HCT116 (cell line): ENCODE measurements at regions not wholly inside any gene's neighbourhood (a gene's known extent, or its start where the extent isn't known, plus 50 kb on each side); places are given as distances from the start of the nearest gene placed in this dataset.

Experiments used
- ATAC-seq: fragments of 200-7000 bp; cut with Tn5 transposase; 2 replicates; pipeline ENCODE4 v1.9.1; 2020; ENCODE audit warnings: mild to moderate bottlenecking, moderate library complexity
- BruUV-seq: library from RNA; stranded (reverse); fragments of 400-500 nt; replicated peaks from 2 replicates; lab custom pipeline; 2021; lab: Mats Ljungman, UMichigan
- CTCF ChIA-PET: fragments of 300-600 bp; sonication (Branson Sonifier 250); formaldehyde crosslinking; loops from one replicate; lab custom pipeline; 2021; ENCODE audit warnings: antibody characterized with exemption; lab: Charles Lee
- POLR2A ChIA-PET: fragments of 300-600, 350-600 bp; sonication (Branson Sonifier 250); formaldehyde crosslinking; loops from one replicate; lab custom pipeline; 2021; ENCODE audit warnings: antibody characterized with exemption; lab: Charles Lee
- RAD21 ChIA-PET, 2 experiments: fragments of 300-600 bp; sonication (Branson Sonifier 250); formaldehyde crosslinking; loops; one replicate each; lab custom pipeline; 2023; ENCODE audit warnings: low total read pairs in 2 of 2; ENCODE audit not compliant: uncharacterized antibody in 2 of 2, unreplicated experiment in 2 of 2, low non-redundant PET in 1 of 2; lab: Charles Lee
- DNase-seq: peaks from one replicate; pipeline ENCODE4 v3.0.0-alpha.2; 2010; ENCODE audit warnings: low read depth, low spot score
- H2AFZ ChIP-seq: fragments of 200-600 bp; shearing (Covaris generic), sonication (generic); 2 replicates; pipeline ENCODE4 v1.6.1; 2017; ENCODE audit warnings: low read depth, mixed run types, mixed read lengths, antibody characterized with exemption, low read length; ENCODE audit not compliant: poor library complexity, severe bottlenecking
- H3K27ac ChIP-seq: 2 replicates; pipeline ENCODE4 v1.5.1; 2012; ENCODE audit warnings: low read depth, low read length
- H3K27me3 ChIP-seq: fragments of 200-600 bp; sonication (generic); 2 replicates; pipeline ENCODE4 v1.6.1; 2016; ENCODE audit warnings: mixed run types, low read length, mixed read lengths; ENCODE audit not compliant: insufficient read depth
- H3K36me3 ChIP-seq, 2 experiments: fragments of 200-500 bp in 1 of 2; fragments of 200-600 bp in 1 of 2; sonication (Bioruptor generic) in 1 of 2; sonication (generic) in 1 of 2; 2 replicates each; pipeline versions ENCODE4 v1.5.1 to v1.6.1; 2014 to 2016; ENCODE audit warnings: low read length in 2 of 2, inconsistent platforms in 1 of 2, mixed read lengths in 1 of 2, mixed run types in 1 of 2; ENCODE audit not compliant: insufficient read depth in 2 of 2, control insufficient read depth in 1 of 2
- H3K4me1 ChIP-seq, 2 experiments: fragments of 200-600 bp in 1 of 2; sonication (generic) in 1 of 2; 2 replicates each; pipeline versions ENCODE4 v1.5.1 to v1.6.1; 2012 to 2017; ENCODE audit warnings: low read length in 2 of 2, inconsistent platforms in 1 of 2, mild to moderate bottlenecking in 1 of 2, mixed read lengths in 1 of 2, mixed run types in 1 of 2, moderate library complexity in 1 of 2; ENCODE audit not compliant: insufficient read depth in 2 of 2, control insufficient read depth in 1 of 2
- H3K4me2 ChIP-seq: fragments of 200-600 bp; sonication (generic); 2 replicates; pipeline ENCODE4 v1.6.1; 2017; ENCODE audit warnings: mixed run types, low read length, mixed read lengths
- H3K4me3 ChIP-seq, 2 experiments: fragments of 200-600 bp in 1 of 2; sonication (generic) in 1 of 2; replicated peaks in 1 of 2; 2 replicates each; pipeline ENCODE4 v1.5.1; 2011 to 2016; ENCODE audit warnings: low read length in 2 of 2, control low read depth in 1 of 2, low read depth in 1 of 2, mild to moderate bottlenecking in 1 of 2, mixed read lengths in 1 of 2, mixed run types in 1 of 2
- H3K79me2 ChIP-seq: fragments of 200-600 bp; sonication (generic); 2 replicates; pipeline ENCODE4 v1.6.1; 2017; ENCODE audit warnings: mild to moderate bottlenecking, mixed run types, low read length, moderate library complexity, mixed read lengths; ENCODE audit not compliant: insufficient read depth
- H3K9ac ChIP-seq: fragments of 200-600 bp; sonication (generic); 2 replicates; pipeline ENCODE4 v1.6.1; 2016; ENCODE audit warnings: low read length, mixed read lengths
- H3K9me2 ChIP-seq: fragments of 200-600 bp; sonication (generic), shearing (Covaris generic); 2 replicates; pipeline ENCODE4 v1.6.1; 2017; ENCODE audit warnings: mixed run types, mild to moderate bottlenecking, moderate library complexity; ENCODE audit not compliant: insufficient read depth
- H3K9me3 ChIP-seq, 2 experiments: fragments of 200-500 bp in 1 of 2; fragments of 200-600 bp in 1 of 2; sonication (Bioruptor generic) in 1 of 2; sonication (generic) in 1 of 2; 2 replicates each; pipeline ENCODE4 v1.6.1; 2014 to 2017; ENCODE audit warnings: low read length in 2 of 2, mixed read lengths in 2 of 2, inconsistent platforms in 1 of 2, low read depth in 1 of 2, mild to moderate bottlenecking in 1 of 2, mixed run types in 1 of 2, moderate library complexity in 1 of 2; ENCODE audit not compliant: control insufficient read depth in 1 of 2, insufficient read depth in 1 of 2
- H4K20me1 ChIP-seq: fragments of 200-600 bp; sonication (generic), shearing (Covaris generic); 2 replicates; pipeline ENCODE4 v1.6.1; 2017; ENCODE audit warnings: mixed run types, mild to moderate bottlenecking, moderate library complexity; ENCODE audit not compliant: insufficient read depth
- CEBPB ChIP-seq: IDR thresholded peaks from 2 replicates; pipeline ENCODE4 v1.6.1; 2012; ENCODE audit warnings: low read depth
- EZH2 ChIP-seq: fragments of 200-600 bp; sonication (generic); IDR thresholded peaks from 2 replicates; pipeline ENCODE4 v1.6.1; 2017; ENCODE audit warnings: antibody characterized with exemption, mixed run types
- FOSL1 ChIP-seq: IDR thresholded peaks from 2 replicates; pipeline ENCODE4 v1.6.1; 2012; ENCODE audit warnings: low read depth
- POLR2A ChIP-seq: IDR thresholded peaks from 2 replicates; pipeline ENCODE4 v1.7.0; 2011; ENCODE audit warnings: borderline replicate concordance; ENCODE audit not compliant: insufficient read depth, insufficient read length; ENCODE audit errors: extremely low read depth
- POLR2AphosphoS5 ChIP-seq: IDR thresholded peaks from 2 replicates; pipeline ENCODE4 v1.6.1; 2011; ENCODE audit warnings: mild to moderate bottlenecking, low read depth, low read length, moderate library complexity
- RAD21 ChIP-seq: IDR thresholded peaks from 2 replicates; pipeline ENCODE4 v1.6.1; 2012; ENCODE audit warnings: low read depth, mild to moderate bottlenecking
- SIN3A ChIP-seq: IDR thresholded peaks from 2 replicates; pipeline ENCODE4 v1.6.1; 2012; ENCODE audit warnings: low read depth
- ZFX ChIP-seq: fragments of 450-650 bp; IDR thresholded peaks from 2 replicates; pipeline ENCODE4 v1.6.1; 2017
- intact Hi-C: fragments of 100-400 bp; cut with micrococcal nuclease; formaldehyde crosslinking; loops from 2 replicates; pipeline ENCODE4 v1.10.0; 2022
- TF ChIP-seq, protein P1 (sequence below): IDR thresholded peaks from 2 replicates; pipeline ENCODE4 v1.6.1; 2011; ENCODE audit warnings: mild to moderate bottlenecking, low read length, moderate library complexity; ENCODE audit not compliant: insufficient replicate concordance; ENCODE audit errors: extremely low read depth

DNA sequence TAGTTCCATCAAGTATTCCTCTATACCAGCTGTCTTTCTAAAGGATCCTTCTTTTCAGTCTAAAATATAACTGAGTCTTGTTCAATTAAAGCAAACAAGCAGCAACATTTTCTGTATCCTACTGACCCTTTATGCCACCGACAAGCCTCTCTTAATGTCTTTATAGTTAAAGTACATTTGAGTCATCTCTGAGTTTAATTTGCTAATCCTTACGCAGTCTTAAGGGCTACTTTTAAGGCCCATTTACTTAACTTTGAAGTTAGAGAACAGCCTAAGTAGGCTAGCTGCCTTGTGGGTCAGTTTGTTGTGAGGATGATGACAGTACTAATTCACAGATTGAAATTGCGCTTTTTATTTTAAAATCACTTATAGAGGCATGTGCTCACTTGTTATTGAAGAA lies 265.5 kb upstream of the FERD3L start:
- Histone ChIP-seq H3K9ac (no peak overlapping the region), H3K27me3 (0 out of 2 replicates have a peak, but pooled peaks cover 5% of the 10 kb centered on the region), H3K36me3 (no peaks in the 10 kb centered on the region), H3K4me2 (no peak overlapping the region), H3K9me2 (no peaks in the 10 kb centered on the region)
- ChIA-PET POLR2A (no interaction called here), RAD21 (no interaction called here), CTCF (no interaction called here)
- TF ChIP-seq SIN3A (no peak), CEBPB (no peak), FOSL1 (no peak), RAD21 (no peak), POLR2AphosphoS5 (no peak)
- TF ChIP-seq, protein P1, sequence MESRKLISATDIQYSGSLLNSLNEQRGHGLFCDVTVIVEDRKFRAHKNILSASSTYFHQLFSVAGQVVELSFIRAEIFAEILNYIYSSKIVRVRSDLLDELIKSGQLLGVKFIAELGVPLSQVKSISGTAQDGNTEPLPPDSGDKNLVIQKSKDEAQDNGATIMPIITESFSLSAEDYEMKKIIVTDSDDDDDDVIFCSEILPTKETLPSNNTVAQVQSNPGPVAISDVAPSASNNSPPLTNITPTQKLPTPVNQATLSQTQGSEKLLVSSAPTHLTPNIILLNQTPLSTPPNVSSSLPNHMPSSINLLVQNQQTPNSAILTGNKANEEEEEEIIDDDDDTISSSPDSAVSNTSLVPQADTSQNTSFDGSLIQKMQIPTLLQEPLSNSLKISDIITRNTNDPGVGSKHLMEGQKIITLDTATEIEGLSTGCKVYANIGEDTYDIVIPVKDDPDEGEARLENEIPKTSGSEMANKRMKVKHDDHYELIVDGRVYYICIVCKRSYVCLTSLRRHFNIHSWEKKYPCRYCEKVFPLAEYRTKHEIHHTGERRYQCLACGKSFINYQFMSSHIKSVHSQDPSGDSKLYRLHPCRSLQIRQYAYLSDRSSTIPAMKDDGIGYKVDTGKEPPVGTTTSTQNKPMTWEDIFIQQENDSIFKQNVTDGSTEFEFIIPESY, result no peak
- TF ChIP-seq, all 23 proteins: peak for 0
- Histone ChIP-seq H3K9me3 (no peaks in the 10 kb centered on the region), H3K4me3 (no peak overlapping the region), H2AFZ (no peak overlapping the region), H3K27ac (no peak overlapping the region), H3K79me2 (no peaks in the 10 kb centered on the region), H3K4me1 (no peaks in the 10 kb centered on the region), H4K20me1 (no peaks in the 10 kb centered on the region)
- ATAC-seq (no peak), DNase-seq (no peak)
- no TSS peak for BruUV-seq
- intact Hi-C loops, result no loop called here

DNA sequence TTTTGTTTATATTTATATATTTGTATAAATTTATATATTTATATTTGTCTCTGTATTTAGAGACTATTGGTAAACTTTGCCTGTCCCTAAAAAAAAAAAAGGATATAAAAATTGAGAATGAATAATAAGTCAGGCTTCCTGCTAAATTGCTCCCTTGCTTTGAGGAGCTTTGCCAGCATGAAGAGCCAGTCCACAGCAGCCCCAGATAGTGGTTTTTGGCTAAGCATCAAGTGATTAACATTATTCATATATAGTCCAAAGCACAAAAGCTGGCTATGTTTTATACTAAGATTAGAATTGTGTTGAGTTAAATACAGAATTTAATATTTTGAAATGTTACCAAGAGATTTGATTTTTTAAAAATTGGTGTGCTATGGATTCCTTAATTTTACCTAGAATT lies 264.9 kb upstream of the FERD3L start:
- ChIA-PET RAD21 (no interaction called here), POLR2A (no interaction called here), CTCF (no interaction called here)
- H3K79me2 ChIP-seq, result no peaks in the 10 kb centered on the region
- intact Hi-C loops, result no loop called here
- no peak overlapping the region for H3K4me3 ChIP-seq
- no peak overlapping the region for H2AFZ ChIP-seq
- H4K20me1 ChIP-seq, result no peaks in the 10 kb centered on the region
- H3K27me3 ChIP-seq, result 0 out of 2 replicates have a peak, but pooled peaks cover 5% of the 10 kb centered on the region
- H3K9me2 ChIP-seq, result no peaks in the 10 kb centered on the region
- no peak for TF ChIP-seq POLR2AphosphoS5
- TF ChIP-seq EZH2, result no peak
- TF ChIP-seq, protein P1, result no peak
- TF ChIP-seq POLR2A, result no peak
- no peak for TF ChIP-seq ZFX
- no peak for TF ChIP-seq FOSL1
- no peak for TF ChIP-seq CEBPB
- no peak for ATAC-seq
- no peaks in the 10 kb centered on the region for H3K9me3 ChIP-seq
- H3K4me1 ChIP-seq, result peaks cover 4 to 6% of the 10 kb centered on the region in 2 experiments; a peak in 2 of 4 replicates
- no peaks in the 10 kb centered on the region for H3K36me3 ChIP-seq
- H3K4me2 ChIP-seq, result no peak overlapping the region
- BruUV-seq, result no TSS peak
- no peak overlapping the region for H3K9ac ChIP-seq
- no peak overlapping the region for H3K27ac ChIP-seq
- no peak for DNase-seq
